Upper lobe of right lung (tissue), 1 donor: ENCODE measurements at regions not wholly inside any gene's neighbourhood (a gene's known extent, or its start where the extent isn't known, plus 50 kb on each side); places are given as distances from the start of the nearest gene placed in this dataset.
"Not testable (repeated sequence)": the region's sequence is repeated elsewhere in the genome, so short reads cannot be mapped to it uniquely, and the experiment has no call there.

Experiments used
- ATAC-seq: fragments of 200-7000 bp; cut with Tn5 transposase; one replicate; pipeline ENCODE4 v1.9.1; 2020; ENCODE audit warnings: mild to moderate bottlenecking, moderate library complexity
- DNase-seq: peaks from one replicate; pipeline ENCODE4 v3.0.0-alpha.2; 2020
- H3K27ac ChIP-seq: fragments of 200-600 bp; one replicate; pipeline ENCODE4 v1.8.0; 2022
- H3K27me3 ChIP-seq: fragments of 200-600 bp; one replicate; pipeline ENCODE4 v1.8.0; 2022; ENCODE audit warnings: mild to moderate bottlenecking
- H3K36me3 ChIP-seq: fragments of 200-600 bp; one replicate; pipeline ENCODE4 v1.8.0; 2022
- H3K4me1 ChIP-seq: fragments of 200-600 bp; one replicate; pipeline ENCODE4 v1.8.0; 2022
- H3K4me3 ChIP-seq: fragments of 200-600 bp; one replicate; pipeline ENCODE4 v1.8.0; 2022; ENCODE audit warnings: mild to moderate bottlenecking
- H3K9me3 ChIP-seq: fragments of 200-600 bp; one replicate; pipeline ENCODE4 v1.8.0; 2022
- CTCF ChIP-seq: fragments of 200-600 bp; IDR thresholded peaks from one replicate; pipeline ENCODE4 v1.8.0; 2022; ENCODE audit warnings: antibody characterized with exemption
- intact Hi-C: fragments of 100-400 bp; cut with DNase I; formaldehyde crosslinking; loops from one replicate; pipeline ENCODE4 v1.11.0; 2022
- donor health status: DM: no; HTN: yes; CAD: no; lungs with severe emphysema.

GRCh38 chr3:549636-550035, 353.1 kb downstream of the CHL1 start:
- ATAC-seq (no peak), DNase-seq (no peak)
- TF ChIP-seq CTCF: no peak
- intact Hi-C loops: no loop called here
- no peaks in the 10 kb centered on the region for H3K4me1 ChIP-seq
- H3K27ac ChIP-seq: no peak overlapping the region
- no peaks in the 10 kb centered on the region for H3K27me3 ChIP-seq
- no peak overlapping the region for H3K4me3 ChIP-seq
- no peaks in the 10 kb centered on the region for H3K9me3 ChIP-seq
- no peaks in the 10 kb centered on the region for H3K36me3 ChIP-seq

GRCh38 chr3:550471-550870, 353.9 kb downstream of the CHL1 start:
- no peak overlapping the region for H3K27ac ChIP-seq
- no peaks in the 10 kb centered on the region for H3K27me3 ChIP-seq
- no peaks in the 10 kb centered on the region for H3K4me1 ChIP-seq
- H3K9me3 ChIP-seq: no peaks in the 10 kb centered on the region
- DNase-seq (no peak), ATAC-seq (no peak)
- TF ChIP-seq CTCF: no peak
- intact Hi-C loops: no loop called here
- H3K36me3 ChIP-seq: no peaks in the 10 kb centered on the region
- H3K4me3 ChIP-seq: no peak overlapping the region

- H3K36me3 ChIP-seq: no peaks in the 10 kb centered on the region
- no peak overlapping the region for H3K4me3 ChIP-seq
- TF ChIP-seq CTCF: no peak
- H3K27me3 ChIP-seq: no peaks in the 10 kb centered on the region
- DNase-seq: no peak
- H3K27ac ChIP-seq: no peak overlapping the region
- ATAC-seq: no peak
- intact Hi-C loops: no loop called here
- no peaks in the 10 kb centered on the region for H3K4me1 ChIP-seq
- no peaks in the 10 kb centered on the region for H3K9me3 ChIP-seq
Observed at GRCh38 chr3:557972-558371, 361.4 kb downstream of the CHL1 start.

- no peak overlapping the region for H3K4me3 ChIP-seq
- DNase-seq (no peak), ATAC-seq (no peak)
- H3K9me3 ChIP-seq: no peaks in the 10 kb centered on the region
- no peaks in the 10 kb centered on the region for H3K27me3 ChIP-seq
- H3K4me1 ChIP-seq: no peaks in the 10 kb centered on the region
- no peak for TF ChIP-seq CTCF
- no peaks in the 10 kb centered on the region for H3K36me3 ChIP-seq
- no peak overlapping the region for H3K27ac ChIP-seq
- intact Hi-C loops: no loop called here
Observed at GRCh38 chr3:567488-568185, 371.1 kb downstream of the CHL1 start.

- H3K36me3 ChIP-seq, H3K27me3 ChIP-seq, H3K4me3 ChIP-seq, DNase-seq, H3K27ac ChIP-seq, ATAC-seq, intact Hi-C loops, H3K9me3 ChIP-seq, H3K4me1 ChIP-seq: not testable (repeated sequence)
Observed at GRCh38 chr3:579529-579928, 383.0 kb downstream of the CHL1 start.

GRCh38 chr3:589066-589465, 392.5 kb downstream of the CHL1 start:
- intact Hi-C loops: not testable (repeated sequence)

GRCh38 chr3:597304-597703, 400.7 kb downstream of the CHL1 start:
- DNase-seq, H3K4me3 ChIP-seq, H3K27ac ChIP-seq, H3K36me3 ChIP-seq, H3K4me1 ChIP-seq, intact Hi-C loops, ATAC-seq, H3K9me3 ChIP-seq, H3K27me3 ChIP-seq: not testable (repeated sequence)

More at GRCh38 chr3:589066-589465, 392.5 kb downstream of the CHL1 start:
- H3K4me3 ChIP-seq, ATAC-seq, H3K36me3 ChIP-seq, DNase-seq, H3K27ac ChIP-seq, H3K27me3 ChIP-seq, H3K4me1 ChIP-seq, H3K9me3 ChIP-seq: not testable (repeated sequence)

GRCh38 chr3:597746-598145, 401.2 kb downstream of the CHL1 start:
- intact Hi-C loops, H3K9me3 ChIP-seq, DNase-seq, H3K4me3 ChIP-seq, ATAC-seq, H3K27me3 ChIP-seq, H3K4me1 ChIP-seq, H3K27ac ChIP-seq, H3K36me3 ChIP-seq: not testable (repeated sequence)

- intact Hi-C loops, H3K27ac ChIP-seq, H3K9me3 ChIP-seq, H3K36me3 ChIP-seq, H3K27me3 ChIP-seq, ATAC-seq, H3K4me1 ChIP-seq, DNase-seq, H3K4me3 ChIP-seq: not testable (repeated sequence)
Observed at GRCh38 chr3:607480-607879, 410.9 kb downstream of the CHL1 start.
